Stromal cell of bone marrow (primary cell): ENCODE measurements at regions not wholly inside any gene's neighbourhood (a gene's known extent, or its start where the extent isn't known, plus 50 kb on each side); places are given as distances from the start of the nearest gene placed in this dataset.

Experiments
- DNase-seq: peaks from one replicate; pipeline ENCODE4 v3.0.0-alpha.2; 2012; ENCODE audit warnings: low read depth

- DNase-seq = no peak
Observed at GRCh38 chr15:61682891-61683735, 377.1 kb downstream of the VPS13C start.

DNA sequence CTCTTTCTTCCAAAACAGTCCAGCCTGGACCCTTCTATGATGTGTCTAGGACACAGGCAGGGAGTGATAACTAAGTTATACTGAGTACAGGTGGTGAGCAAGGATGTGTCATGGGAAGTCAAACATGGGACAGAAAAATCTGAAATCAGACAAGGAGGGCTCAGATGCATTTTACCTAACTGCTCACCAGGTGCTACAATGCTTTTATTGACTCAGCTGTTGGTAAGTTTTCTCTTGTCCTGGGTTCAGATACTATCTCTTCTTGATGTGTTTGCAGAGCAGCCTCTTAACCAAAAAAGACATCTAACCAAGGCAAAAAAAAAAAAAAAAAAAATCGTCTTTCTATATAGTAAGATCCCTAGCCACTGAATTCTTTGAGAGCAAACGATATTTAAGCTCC lies 378.6 kb downstream of the VPS13C start:
- DNase-seq = no peak

DNA sequence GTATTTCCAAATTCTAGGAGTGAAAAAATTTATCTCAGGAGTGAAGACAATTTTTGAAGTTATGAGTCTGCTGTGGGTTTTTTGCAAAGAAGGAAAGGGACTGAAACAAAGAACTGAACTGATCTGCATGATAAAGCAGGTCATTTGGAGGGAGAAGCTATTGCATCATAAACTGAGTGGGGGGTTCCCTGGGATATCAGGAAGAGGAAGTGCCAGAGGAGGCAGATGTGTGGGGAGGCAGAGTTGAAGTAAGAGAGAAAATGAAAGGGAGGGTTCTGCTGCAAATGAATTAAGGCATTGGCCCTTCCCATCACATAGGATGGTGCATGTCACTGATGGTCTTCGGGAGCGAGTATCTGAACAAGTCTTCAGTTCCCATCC lies 379.2 kb downstream of the VPS13C start:
- no peak for DNase-seq

DNA sequence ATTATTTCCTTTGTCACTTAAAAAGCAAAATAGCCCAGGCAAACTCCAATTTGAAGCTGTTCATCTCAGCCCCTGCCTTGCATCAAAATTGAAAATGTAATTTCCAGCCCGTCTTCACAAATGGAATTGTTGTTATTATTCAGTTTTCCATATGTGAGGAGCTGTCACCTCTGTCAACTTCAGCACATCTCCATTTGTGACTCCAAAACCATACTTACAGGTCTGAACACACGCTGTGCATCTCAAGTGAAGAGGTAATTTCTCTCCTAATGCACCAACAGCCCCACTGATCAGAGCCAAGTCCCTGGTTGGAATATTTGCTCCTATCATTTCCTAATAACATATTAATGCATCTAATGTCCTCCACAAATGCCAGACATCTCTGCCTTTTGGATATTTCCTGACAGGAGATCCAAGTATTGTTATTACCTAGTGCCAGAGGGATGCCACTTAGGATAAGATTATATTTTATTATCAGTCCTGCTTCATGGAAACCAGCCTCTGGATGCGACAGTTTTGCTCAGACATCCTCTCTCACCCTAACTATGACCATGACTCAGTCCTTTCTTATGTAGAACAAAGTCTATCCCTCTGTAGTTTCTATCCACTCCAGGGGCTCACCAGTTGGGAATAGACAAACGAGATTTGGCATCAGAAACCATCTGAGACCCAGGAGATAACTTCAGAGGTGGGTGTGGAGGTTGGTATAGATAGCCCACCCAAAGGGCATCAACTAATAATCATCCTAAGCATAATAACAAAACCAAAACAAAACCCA lies 379.8 kb downstream of the VPS13C start:
- no peak for DNase-seq

DNA sequence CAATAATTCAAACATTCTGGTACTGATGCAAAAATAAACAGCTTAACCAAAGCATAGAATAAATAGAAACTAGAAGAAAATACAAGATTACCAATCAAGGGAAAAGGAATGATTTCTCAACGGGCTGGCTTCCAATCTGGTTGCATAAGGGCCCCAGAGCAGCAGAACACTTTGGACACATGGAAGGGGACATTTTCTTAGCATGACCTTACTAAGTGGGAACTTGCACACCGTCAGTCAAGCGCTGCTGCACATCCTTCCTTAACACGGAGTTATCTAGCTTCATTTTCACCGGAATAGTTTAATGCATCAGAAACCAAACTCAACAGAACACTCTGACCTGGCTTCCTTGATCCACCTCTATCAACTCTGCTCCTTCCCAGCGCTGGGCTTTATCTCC lies 388.5 kb downstream of the VPS13C start:
- DNase-seq = no peak

- DNase-seq = no peak
Observed at GRCh38 chr15:61668444-61668843, 391.8 kb downstream of the VPS13C start.

DNA sequence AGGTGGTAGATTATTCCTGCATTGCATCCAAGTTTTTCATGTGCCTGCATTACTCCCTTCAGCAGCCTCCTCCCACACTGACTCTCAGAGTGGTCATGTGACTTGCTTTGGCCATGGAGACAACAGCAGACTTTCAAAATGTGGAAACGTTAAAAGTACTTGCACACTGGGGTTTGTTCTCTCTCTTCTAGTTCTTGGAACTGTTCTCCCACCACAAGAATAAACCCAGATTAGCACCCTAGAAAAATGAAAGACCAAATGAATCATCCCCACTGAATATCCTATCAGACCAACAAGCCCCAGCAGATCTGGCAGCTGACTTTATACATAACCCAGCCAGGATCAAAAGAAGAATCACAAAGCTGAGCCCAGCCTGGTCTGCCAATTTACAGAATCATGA lies 398.5 kb downstream of the VPS13C start:
- DNase-seq = no peak

DNA sequence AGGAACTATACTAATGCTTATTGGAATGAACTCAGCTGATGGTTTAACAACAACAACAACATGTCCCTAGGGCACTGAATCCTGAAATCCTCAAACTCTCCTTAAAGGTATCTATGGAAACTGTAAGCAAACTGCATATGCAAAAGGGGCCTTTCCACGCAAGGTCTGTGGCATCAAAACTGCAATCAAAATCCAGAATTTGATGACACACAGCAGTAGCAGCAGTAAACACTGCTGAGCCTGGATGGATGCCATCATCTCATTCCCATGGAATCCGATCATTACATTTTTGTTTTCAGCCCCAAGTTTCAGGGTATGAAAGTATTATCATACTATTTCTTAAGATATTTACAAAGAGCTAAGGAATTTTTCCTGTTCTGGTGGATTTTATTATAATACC lies 399.7 kb downstream of the VPS13C start:
- peak; percentile 52 for DNase-seq

DNA sequence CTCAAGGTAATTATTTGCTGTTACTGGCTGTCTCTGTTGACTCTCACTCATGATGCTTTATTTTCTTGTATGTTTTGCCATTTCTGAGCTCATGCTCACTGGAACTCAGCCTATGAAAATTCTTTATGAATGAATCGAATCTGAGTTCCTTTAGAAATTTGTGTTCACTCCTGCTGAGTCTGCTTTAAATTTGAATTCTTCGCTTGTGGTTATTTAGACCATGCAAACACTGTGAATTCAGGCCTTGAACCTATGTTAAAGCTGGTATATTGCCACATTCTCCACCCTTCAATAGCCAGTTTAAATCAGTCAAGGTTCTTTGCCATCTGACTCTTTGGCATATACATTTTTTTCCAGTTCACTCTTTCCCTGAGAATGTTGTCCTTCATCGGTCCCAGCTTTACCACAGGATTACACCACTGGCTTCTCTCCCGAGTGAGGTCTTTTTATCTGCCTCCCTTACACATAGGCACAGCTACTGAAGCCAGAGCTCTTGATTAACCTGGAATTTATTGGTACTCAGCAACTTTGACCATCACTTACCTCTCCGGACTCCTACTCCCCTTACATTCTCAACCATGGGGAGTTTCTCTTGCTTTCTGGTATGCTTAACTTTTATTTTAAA lies 400.6 kb downstream of the VPS13C start:
- DNase-seq = peak; percentile 28

DNA sequence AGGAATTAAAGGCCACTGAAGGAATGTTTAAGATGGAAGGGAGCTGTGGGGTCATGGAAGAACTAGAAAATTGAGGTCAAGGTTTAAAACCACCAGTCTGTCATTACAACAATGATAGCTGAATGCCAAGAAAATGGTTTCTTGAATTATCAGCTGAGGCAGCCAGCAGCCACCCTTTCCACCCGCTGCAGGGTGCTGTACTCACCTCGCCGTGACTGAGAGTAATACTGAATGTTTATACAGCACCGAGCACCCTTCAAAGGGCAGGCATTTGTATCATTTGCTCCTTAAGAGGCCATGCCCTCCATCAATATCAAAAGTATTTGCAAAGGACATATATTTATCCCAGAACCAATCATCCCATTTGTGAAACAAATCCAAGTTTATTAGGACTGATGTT lies 402.8 kb downstream of the VPS13C start:
- no peak for DNase-seq

GRCh38 chr15:61656391-61656790 lies 403.9 kb downstream of the VPS13C start:
- DNase-seq = no peak

DNA sequence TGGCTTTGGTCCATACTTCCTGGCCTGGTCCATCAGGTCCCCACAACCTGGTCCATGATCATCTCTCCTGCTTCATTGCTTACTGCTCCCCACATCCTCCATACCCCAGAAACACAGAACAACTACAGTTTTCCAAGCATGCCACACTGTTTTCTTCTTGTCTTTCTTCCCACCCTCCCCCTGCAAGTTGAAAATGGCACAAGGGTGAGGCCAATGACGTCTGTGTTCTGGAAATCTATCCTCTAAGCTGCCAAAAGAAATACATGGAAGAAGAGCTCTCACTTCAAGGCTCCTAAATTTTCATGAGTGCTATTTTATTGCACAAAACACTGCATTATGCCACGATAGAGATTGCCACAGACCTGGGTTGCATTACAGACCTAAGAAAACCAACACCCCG lies 404.4 kb downstream of the VPS13C start:
- DNase-seq = peak; percentile 21

- no peak for DNase-seq
Observed at GRCh38 chr15:61654918-61655317, 405.3 kb downstream of the VPS13C start.

- DNase-seq = no peak
Observed at GRCh38 chr15:61654002-61654740, 406.1 kb downstream of the VPS13C start.

DNA sequence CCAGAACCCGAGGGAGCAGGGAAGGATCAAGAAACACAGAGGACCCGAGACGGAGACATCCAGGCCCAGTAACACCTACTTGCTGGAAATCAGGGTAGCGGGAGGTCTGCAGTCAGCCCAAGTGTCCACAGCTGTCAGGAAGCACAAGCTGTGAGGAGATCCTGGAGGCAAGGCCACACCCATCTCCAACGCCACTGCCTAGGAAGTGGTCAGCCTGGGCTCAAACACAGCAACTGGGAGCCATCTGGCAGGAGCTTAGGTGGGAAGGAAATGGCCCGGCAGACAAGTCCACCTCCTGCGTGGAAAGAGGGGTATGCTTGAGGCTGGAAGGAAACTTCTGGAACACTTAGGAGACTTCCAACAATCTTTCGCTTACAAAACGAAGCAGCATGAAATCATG lies 407.1 kb downstream of the VPS13C start:
- DNase-seq = no peak

DNA sequence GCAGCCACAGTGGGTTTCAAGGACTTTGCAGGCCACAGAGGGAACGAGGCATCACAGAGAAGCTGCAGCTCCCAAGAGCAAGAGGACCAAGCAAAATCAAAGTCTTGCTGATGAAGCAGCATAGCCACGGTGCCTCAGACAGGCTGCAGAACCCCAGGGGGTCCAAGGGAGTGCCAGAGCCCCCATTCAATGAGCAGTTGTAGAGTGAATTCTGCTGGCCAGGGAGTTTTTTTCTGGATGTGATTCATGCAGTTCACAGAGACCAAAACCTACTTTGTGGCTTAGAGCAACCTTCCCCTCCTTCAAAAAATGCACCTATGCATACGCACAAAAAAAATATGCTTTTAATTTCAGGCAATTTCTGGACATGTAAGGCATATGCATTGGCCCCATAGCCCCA lies 409.0 kb downstream of the VPS13C start:
- no peak for DNase-seq

- DNase-seq = no peak
Observed at GRCh38 chr15:61649046-61649445, 411.2 kb downstream of the VPS13C start.

- DNase-seq = no peak
Observed at GRCh38 chr15:61644550-61644949, 415.4 kb upstream of the RORA start.

GRCh38 chr15:61641645-61642044 lies 412.5 kb upstream of the RORA start:
- DNase-seq = no peak

- DNase-seq = no peak
Observed at GRCh38 chr15:61640756-61641155, 411.7 kb upstream of the RORA start.

DNA sequence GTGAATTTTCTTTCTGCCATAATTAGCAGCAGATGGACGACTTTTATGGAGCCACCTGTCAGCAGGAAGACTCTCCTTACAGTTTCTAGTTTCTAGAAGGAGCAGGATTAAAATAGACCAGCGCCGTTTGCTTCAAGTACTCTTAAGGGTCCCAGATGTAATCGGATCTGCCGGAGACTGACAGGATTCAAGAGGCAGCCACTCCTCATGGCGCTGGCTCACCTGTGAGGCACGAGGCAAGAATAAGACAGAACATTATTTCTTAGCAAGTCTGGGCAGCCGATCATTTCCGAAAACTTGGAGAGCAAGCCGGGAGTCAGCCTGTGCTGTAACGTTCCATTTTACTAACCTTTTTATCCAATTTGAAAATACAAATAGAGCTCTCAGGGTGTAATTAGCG lies 410.4 kb upstream of the RORA start:
- DNase-seq = no peak

GRCh38 chr15:61634837-61635236 lies 405.7 kb upstream of the RORA start:
- DNase-seq = no peak
